ENCODE measurements at regions not wholly inside any gene's neighbourhood (a gene's known extent, or its start where the extent isn't known, plus 50 kb on each side); places are given as distances from the start of the nearest gene placed in this dataset.

DNA sequence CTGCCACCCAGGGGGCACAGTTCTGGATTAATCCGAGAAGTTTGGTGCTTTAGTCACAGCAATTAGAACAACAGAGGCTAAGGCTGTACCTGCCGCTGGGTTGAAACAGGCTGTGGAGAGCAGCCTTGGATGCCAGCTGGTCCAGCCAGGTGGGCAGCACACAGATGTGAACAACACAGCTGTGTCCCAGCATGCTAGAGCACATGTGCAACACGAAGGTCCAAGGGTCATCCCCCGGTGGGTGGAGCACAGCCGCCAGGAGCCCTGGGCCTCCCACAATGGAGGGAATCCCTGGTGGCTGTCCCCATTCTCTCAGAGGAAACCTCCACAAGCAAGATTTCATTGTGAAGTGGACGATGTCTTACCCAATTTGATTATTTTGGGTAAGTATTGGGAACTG, 99.2 kb upstream of the SYNDIG1 start:
- TF ChIP-seq, protein P1, sequence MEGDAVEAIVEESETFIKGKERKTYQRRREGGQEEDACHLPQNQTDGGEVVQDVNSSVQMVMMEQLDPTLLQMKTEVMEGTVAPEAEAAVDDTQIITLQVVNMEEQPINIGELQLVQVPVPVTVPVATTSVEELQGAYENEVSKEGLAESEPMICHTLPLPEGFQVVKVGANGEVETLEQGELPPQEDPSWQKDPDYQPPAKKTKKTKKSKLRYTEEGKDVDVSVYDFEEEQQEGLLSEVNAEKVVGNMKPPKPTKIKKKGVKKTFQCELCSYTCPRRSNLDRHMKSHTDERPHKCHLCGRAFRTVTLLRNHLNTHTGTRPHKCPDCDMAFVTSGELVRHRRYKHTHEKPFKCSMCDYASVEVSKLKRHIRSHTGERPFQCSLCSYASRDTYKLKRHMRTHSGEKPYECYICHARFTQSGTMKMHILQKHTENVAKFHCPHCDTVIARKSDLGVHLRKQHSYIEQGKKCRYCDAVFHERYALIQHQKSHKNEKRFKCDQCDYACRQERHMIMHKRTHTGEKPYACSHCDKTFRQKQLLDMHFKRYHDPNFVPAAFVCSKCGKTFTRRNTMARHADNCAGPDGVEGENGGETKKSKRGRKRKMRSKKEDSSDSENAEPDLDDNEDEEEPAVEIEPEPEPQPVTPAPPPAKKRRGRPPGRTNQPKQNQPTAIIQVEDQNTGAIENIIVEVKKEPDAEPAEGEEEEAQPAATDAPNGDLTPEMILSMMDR (conservative IDR thresholded peaks at IDR 0.05 in 1 of 2, IDR thresholded peaks at IDR 0.05 in 1 of 2; ENCODE audit: low read depth in 1 of 2, low read length in 2 of 2), result no peak
- TF ChIP-seq EZH2 (IDR thresholded peaks at IDR 0.05; ENCODE audit: low read length, missing control alignments), result no peak
